Tibial artery (tissue), 4 donors: ENCODE measurements at regions not wholly inside any gene's neighbourhood (a gene's known extent, or its start where the extent isn't known, plus 50 kb on each side); places are given as distances from the start of the nearest gene placed in this dataset.

Experiments
- DNase-seq, 2 donors: peaks; one replicate each; pipeline ENCODE4 v3.0.0-alpha.2; 2019
- H3K27ac ChIP-seq, 2 donors: fragments of 200-600 bp; sonication (generic) in 1 of 2; 1 replicate in 1 of 2; 2 replicates in 1 of 2; pipeline ENCODE4 v1.5.1; 2018 to 2019; ENCODE audit warnings: mild to moderate bottlenecking in 1 of 2
- H3K27me3 ChIP-seq, 2 donors: fragments of 200-600 bp; sonication (generic) in 1 of 2; one replicate each; pipeline versions ENCODE4 v1.5.1 to v1.6.0; 2016 to 2019
- H3K36me3 ChIP-seq, 3 donors: fragments of 200-600 bp; sonication (generic) in 2 of 3; one replicate each; pipeline ENCODE4 v1.5.1; 2016 to 2019; ENCODE audit warnings: mild to moderate bottlenecking in 2 of 3
- H3K4me1 ChIP-seq, 4 donors: fragments of 200-600 bp; sonication (generic) in 2 of 4; 1 replicate in 3 of 4; 2 replicates in 1 of 4; pipeline ENCODE4 v1.5.1; 2016 to 2019
- H3K4me3 ChIP-seq, 2 donors: fragments of 200-600 bp; sonication (generic) in 1 of 2; 1 replicate in 1 of 2; 2 replicates in 1 of 2; pipeline ENCODE4 v1.5.1; 2018 to 2019; ENCODE audit warnings: mild to moderate bottlenecking in 2 of 2
- H3K9me3 ChIP-seq, 3 donors: fragments of 200-600 bp; sonication (generic) in 1 of 3; one replicate each; pipeline ENCODE4 v1.5.1; 2016 to 2019
- CTCF ChIP-seq, 2 experiments: fragments of 200-600 bp in 1 of 2; fragments of 450-650 bp in 1 of 2; IDR thresholded peaks; one replicate each; pipeline ENCODE4 v1.5.1; 2017 to 2019; ENCODE audit warnings: antibody characterized with exemption in 2 of 2, mild to moderate bottlenecking in 1 of 2, moderate library complexity in 1 of 2
- intact Hi-C: fragments of 100-400 bp; cut with DNase I; formaldehyde crosslinking; loops from one replicate; pipeline ENCODE4 v1.15.0; 2023; ENCODE audit warnings: low total_unique reads

GRCh38 chr21:35400233-35400939 lies 351.3 kb upstream of the RUNX1 start:
- Histone ChIP-seq H3K4me1 (no peaks in the 10 kb centered on the region), H3K27me3 (no peaks in the 10 kb centered on the region), H3K4me3 (no peak overlapping the region), H3K27ac (no peak overlapping the region), H3K9me3 (no peaks in the 10 kb centered on the region), H3K36me3 (no peaks in the 10 kb centered on the region)
- intact Hi-C loops: no loop called here
- DNase-seq: no peak
- peak; percentile 26 to 31 for TF ChIP-seq CTCF (IDR thresholded peaks at IDR 0.05)

GRCh38 chr21:35399706-35400105 lies 350.6 kb upstream of the RUNX1 start:
- no peak overlapping the region for H3K27ac ChIP-seq
- no peak for TF ChIP-seq CTCF (IDR thresholded peaks at IDR 0.05)
- intact Hi-C loops: no loop called here
- no peaks in the 10 kb centered on the region for H3K27me3 ChIP-seq
- H3K4me3 ChIP-seq: no peak overlapping the region
- DNase-seq: no peak
- H3K36me3 ChIP-seq: no peaks in the 10 kb centered on the region
- no peaks in the 10 kb centered on the region for H3K9me3 ChIP-seq
- H3K4me1 ChIP-seq: no peaks in the 10 kb centered on the region

- Histone ChIP-seq H3K9me3 (no peaks in the 10 kb centered on the region), H3K36me3 (no peaks in the 10 kb centered on the region), H3K4me3 (no peak overlapping the region), H3K27me3 (no peaks in the 10 kb centered on the region), H3K27ac (no peak overlapping the region), H3K4me1 (no peaks in the 10 kb centered on the region)
- no peak for TF ChIP-seq CTCF (IDR thresholded peaks at IDR 0.05)
- intact Hi-C loops: no loop called here
- no peak for DNase-seq
These were observed 350.0 kb upstream of the RUNX1 start for GRCh38 chr21:35399002-35399530.

- intact Hi-C loops: no loop called here
- H3K36me3 ChIP-seq: no peaks in the 10 kb centered on the region
These were observed 349.4 kb upstream of the RUNX1 start for GRCh38 chr21:35398346-35398982.

GRCh38 chr21:35397781-35398180 lies 348.7 kb upstream of the RUNX1 start:
- Histone ChIP-seq H3K9me3 (no peaks in the 10 kb centered on the region), H3K27me3 (no peaks in the 10 kb centered on the region), H3K36me3 (no peaks in the 10 kb centered on the region), H3K27ac (no peak overlapping the region), H3K4me3 (no peak overlapping the region), H3K4me1 (no peaks in the 10 kb centered on the region)
- no peak for DNase-seq
- intact Hi-C loops: no loop called here
- no peak for TF ChIP-seq CTCF (IDR thresholded peaks at IDR 0.05)

More at GRCh38 chr21:35398346-35398982, 349.4 kb upstream of the RUNX1 start:
- H3K27me3 ChIP-seq: no peaks in the 10 kb centered on the region
- no peak for TF ChIP-seq CTCF (IDR thresholded peaks at IDR 0.05)
- H3K4me1 ChIP-seq: no peaks in the 10 kb centered on the region
- no peak overlapping the region for H3K4me3 ChIP-seq
- H3K9me3 ChIP-seq: no peaks in the 10 kb centered on the region
- DNase-seq: no peak
- H3K27ac ChIP-seq: no peak overlapping the region
